HEK293 (cell line): ENCODE measurements at regions not wholly inside any gene's neighbourhood (a gene's known extent, or its start where the extent isn't known, plus 50 kb on each side); places are given as distances from the start of the nearest gene placed in this dataset.

ENCODE experiments used
- CTCF ChIA-PET: fragments of 350-600 bp; formaldehyde crosslinking; extraction: SDS; loops from one replicate; lab custom pipeline; 2021; ENCODE audit warnings: antibody characterized with exemption; lab: Yijun Ruan, JAX
- POLR2A ChIA-PET: fragments of 300-600 bp; formaldehyde crosslinking; extraction: SDS; loops from one replicate; lab custom pipeline; 2020; ENCODE audit warnings: antibody characterized with exemption, inconsistent platforms; lab: Yijun Ruan, JAX
- H3K27ac ChIP-seq: fragments of 200-500 bp; sonication (Bioruptor generic); 2 replicates; pipeline ENCODE4 v1.5.1; 2014; ENCODE audit warnings: low read depth, low read length, control low read depth, inconsistent platforms; ENCODE audit errors: extremely low read depth
- H3K36me3 ChIP-seq, 2 experiments: fragments of 200-500 bp in 1 of 2; sonication (Bioruptor generic) in 1 of 2; 1 replicate in 1 of 2; 2 replicates in 1 of 2; pipeline ENCODE4 v1.5.1; 2014 to 2017; ENCODE audit warnings: inconsistent platforms in 2 of 2, low read length in 2 of 2; ENCODE audit not compliant: control insufficient read depth in 2 of 2, insufficient read depth in 1 of 2
- H3K4me1 ChIP-seq: fragments of 200-500 bp; sonication (Bioruptor generic); 2 replicates; pipeline ENCODE4 v1.5.1; 2014; ENCODE audit warnings: mild to moderate bottlenecking, low read length, inconsistent platforms; ENCODE audit not compliant: control insufficient read depth, insufficient read depth
- H3K4me3 ChIP-seq: 2 replicates; pipeline ENCODE4 v1.5.1; 2011; ENCODE audit warnings: low read depth, mild to moderate bottlenecking, control low read depth, low read length, moderate library complexity
- H3K9me3 ChIP-seq: fragments of 200-500 bp; sonication (Bioruptor generic); 2 replicates; pipeline ENCODE4 v1.5.1; 2014; ENCODE audit warnings: low read depth, low read length, inconsistent platforms; ENCODE audit not compliant: control insufficient read depth, insufficient read depth
- KLF16 ChIP-seq: fragments of 450-650 bp; formaldehyde crosslinking; IDR thresholded peaks from 2 replicates; pipeline ENCODE4 v1.5.1; 2017; ENCODE audit warnings: missing biosample characterization, missing genetic modification characterization
- TCF7L2 ChIP-seq: IDR thresholded peaks from 2 replicates; pipeline ENCODE4 v1.6.1; 2011; ENCODE audit warnings: low read depth, mild to moderate bottlenecking, inconsistent platforms, low read length, moderate library complexity, borderline replicate concordance
- WT1 ChIP-seq: fragments of 450-650 bp; formaldehyde crosslinking; IDR thresholded peaks from 2 replicates; pipeline ENCODE4 v1.5.1; 2016; ENCODE audit warnings: missing biosample characterization, missing genetic modification characterization
- ZIC2 ChIP-seq: fragments of 450-650 bp; formaldehyde crosslinking; IDR thresholded peaks from 2 replicates; pipeline ENCODE4 v1.5.1; 2016; ENCODE audit warnings: missing biosample characterization, missing genetic modification characterization
- ZNF174 ChIP-seq: fragments of 450-650 bp; formaldehyde crosslinking; IDR thresholded peaks from 2 replicates; pipeline ENCODE4 v1.5.0; 2017; ENCODE audit warnings: missing biosample characterization, mild to moderate bottlenecking, missing genetic modification characterization
- ZNF211 ChIP-seq: fragments of 450-650 bp; formaldehyde crosslinking; IDR thresholded peaks from 2 replicates; pipeline ENCODE4 v1.5.1; 2016; ENCODE audit warnings: low read depth, missing biosample characterization, missing genetic modification characterization
- ZNF335 ChIP-seq: fragments of 450-650 bp; formaldehyde crosslinking; conservative IDR thresholded peaks from 2 replicates; pipeline ENCODE4 v1.5.1; 2016; ENCODE audit warnings: missing biosample characterization, missing genetic modification characterization
- ZNF548 ChIP-seq: fragments of 450-650 bp; formaldehyde crosslinking; IDR thresholded peaks from 2 replicates; pipeline ENCODE4 v1.5.1; 2016; ENCODE audit warnings: missing biosample characterization, missing genetic modification characterization
- ZNF555 ChIP-seq: fragments of 450-650 bp; formaldehyde crosslinking; conservative IDR thresholded peaks from 2 replicates; pipeline ENCODE4 v1.5.1; 2017; ENCODE audit warnings: missing biosample characterization, mild to moderate bottlenecking, missing genetic modification characterization, inconsistent platforms
- ZNF664 ChIP-seq: fragments of 450-650 bp; formaldehyde crosslinking; IDR thresholded peaks from 2 replicates; pipeline ENCODE4 v1.5.1; 2016; ENCODE audit warnings: missing biosample characterization, missing genetic modification characterization
- ZNF670 ChIP-seq: fragments of 450-650 bp; formaldehyde crosslinking; IDR thresholded peaks from 2 replicates; pipeline ENCODE4 v1.5.1; 2016; ENCODE audit warnings: missing biosample characterization, missing genetic modification characterization, low read depth
- ZNF707 ChIP-seq: fragments of 450-650 bp; formaldehyde crosslinking; IDR thresholded peaks from 2 replicates; pipeline ENCODE4 v1.5.1; 2016; ENCODE audit warnings: missing biosample characterization, missing genetic modification characterization
- ZNF791 ChIP-seq: fragments of 450-650 bp; formaldehyde crosslinking; IDR thresholded peaks from 2 replicates; pipeline ENCODE4 v1.5.1; 2016; ENCODE audit warnings: missing biosample characterization, missing genetic modification characterization
- ZNF843 ChIP-seq: fragments of 450-650 bp; formaldehyde crosslinking; IDR thresholded peaks from 2 replicates; pipeline ENCODE4 v1.5.1; 2016; ENCODE audit warnings: missing biosample characterization, missing genetic modification characterization
- ZSCAN30 ChIP-seq: fragments of 450-650 bp; IDR thresholded peaks from 2 replicates; pipeline ENCODE4 v1.5.1; 2018; ENCODE audit warnings: missing biosample characterization, mild to moderate bottlenecking, missing genetic modification characterization, moderate library complexity
- TF ChIP-seq, protein P1 (sequence below): fragments of 450-650 bp; formaldehyde crosslinking; IDR thresholded peaks from 2 replicates; pipeline ENCODE4 v1.5.1; 2016; ENCODE audit warnings: missing biosample characterization, missing genetic modification characterization
- TF ChIP-seq, protein P2 (sequence below): fragments of 450-650 bp; formaldehyde crosslinking; IDR thresholded peaks from 2 replicates; pipeline ENCODE4 v1.5.1; 2016; ENCODE audit warnings: missing biosample characterization, missing genetic modification characterization
- TF ChIP-seq, protein P3 (sequence below): fragments of 450-650 bp; formaldehyde crosslinking; IDR thresholded peaks from 2 replicates; pipeline ENCODE4 v1.5.1; 2016; ENCODE audit warnings: missing biosample characterization, missing genetic modification characterization
- TF ChIP-seq, protein P4 (sequence below): fragments of 450-650 bp; formaldehyde crosslinking; IDR thresholded peaks from 2 replicates; pipeline ENCODE4 v1.5.1; 2016; ENCODE audit warnings: missing biosample characterization, missing genetic modification characterization

DNA sequence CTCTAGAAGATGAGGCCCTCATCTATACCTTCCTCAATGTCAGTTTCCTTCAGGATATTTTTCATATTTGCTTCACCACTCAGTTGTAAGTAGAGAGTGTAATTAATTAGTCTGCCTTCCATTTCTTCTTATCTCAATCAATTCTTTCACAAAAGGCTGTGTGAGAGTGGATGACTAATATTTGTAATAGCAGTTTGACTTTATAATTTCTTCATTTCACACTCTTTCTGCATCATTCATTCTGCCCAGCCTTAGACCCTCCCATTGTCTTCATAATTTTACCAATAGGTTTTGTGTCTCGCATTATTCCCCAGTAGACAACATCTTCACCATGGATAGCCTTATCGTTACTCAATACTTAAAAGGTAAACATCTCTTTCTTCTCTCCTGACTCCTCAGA is 1239.3 kb upstream of the MAP3K7 start:
- CTCF ChIA-PET = no interaction called here
- no peak for TF ChIP-seq ZNF211 (tag by site-specific recombination)
- TF ChIP-seq, protein P1, sequence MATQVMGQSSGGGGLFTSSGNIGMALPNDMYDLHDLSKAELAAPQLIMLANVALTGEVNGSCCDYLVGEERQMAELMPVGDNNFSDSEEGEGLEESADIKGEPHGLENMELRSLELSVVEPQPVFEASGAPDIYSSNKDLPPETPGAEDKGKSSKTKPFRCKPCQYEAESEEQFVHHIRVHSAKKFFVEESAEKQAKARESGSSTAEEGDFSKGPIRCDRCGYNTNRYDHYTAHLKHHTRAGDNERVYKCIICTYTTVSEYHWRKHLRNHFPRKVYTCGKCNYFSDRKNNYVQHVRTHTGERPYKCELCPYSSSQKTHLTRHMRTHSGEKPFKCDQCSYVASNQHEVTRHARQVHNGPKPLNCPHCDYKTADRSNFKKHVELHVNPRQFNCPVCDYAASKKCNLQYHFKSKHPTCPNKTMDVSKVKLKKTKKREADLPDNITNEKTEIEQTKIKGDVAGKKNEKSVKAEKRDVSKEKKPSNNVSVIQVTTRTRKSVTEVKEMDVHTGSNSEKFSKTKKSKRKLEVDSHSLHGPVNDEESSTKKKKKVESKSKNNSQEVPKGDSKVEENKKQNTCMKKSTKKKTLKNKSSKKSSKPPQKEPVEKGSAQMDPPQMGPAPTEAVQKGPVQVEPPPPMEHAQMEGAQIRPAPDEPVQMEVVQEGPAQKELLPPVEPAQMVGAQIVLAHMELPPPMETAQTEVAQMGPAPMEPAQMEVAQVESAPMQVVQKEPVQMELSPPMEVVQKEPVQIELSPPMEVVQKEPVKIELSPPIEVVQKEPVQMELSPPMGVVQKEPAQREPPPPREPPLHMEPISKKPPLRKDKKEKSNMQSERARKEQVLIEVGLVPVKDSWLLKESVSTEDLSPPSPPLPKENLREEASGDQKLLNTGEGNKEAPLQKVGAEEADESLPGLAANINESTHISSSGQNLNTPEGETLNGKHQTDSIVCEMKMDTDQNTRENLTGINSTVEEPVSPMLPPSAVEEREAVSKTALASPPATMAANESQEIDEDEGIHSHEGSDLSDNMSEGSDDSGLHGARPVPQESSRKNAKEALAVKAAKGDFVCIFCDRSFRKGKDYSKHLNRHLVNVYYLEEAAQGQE (tag by site-specific recombination) = no peak
- TF ChIP-seq, protein P2, sequence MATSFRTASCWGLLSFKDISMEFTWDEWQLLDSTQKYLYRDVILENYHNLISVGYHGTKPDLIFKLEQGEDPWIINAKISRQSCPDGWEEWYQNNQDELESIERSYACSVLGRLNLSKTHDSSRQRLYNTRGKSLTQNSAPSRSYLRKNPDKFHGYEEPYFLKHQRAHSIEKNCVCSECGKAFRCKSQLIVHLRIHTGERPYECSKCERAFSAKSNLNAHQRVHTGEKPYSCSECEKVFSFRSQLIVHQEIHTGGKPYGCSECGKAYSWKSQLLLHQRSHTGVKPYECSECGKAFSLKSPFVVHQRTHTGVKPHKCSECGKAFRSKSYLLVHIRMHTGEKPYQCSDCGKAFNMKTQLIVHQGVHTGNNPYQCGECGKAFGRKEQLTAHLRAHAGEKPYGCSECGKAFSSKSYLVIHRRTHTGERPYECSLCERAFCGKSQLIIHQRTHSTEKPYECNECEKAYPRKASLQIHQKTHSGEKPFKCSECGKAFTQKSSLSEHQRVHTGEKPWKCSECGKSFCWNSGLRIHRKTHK = no peak
- TF ChIP-seq, protein P3, sequence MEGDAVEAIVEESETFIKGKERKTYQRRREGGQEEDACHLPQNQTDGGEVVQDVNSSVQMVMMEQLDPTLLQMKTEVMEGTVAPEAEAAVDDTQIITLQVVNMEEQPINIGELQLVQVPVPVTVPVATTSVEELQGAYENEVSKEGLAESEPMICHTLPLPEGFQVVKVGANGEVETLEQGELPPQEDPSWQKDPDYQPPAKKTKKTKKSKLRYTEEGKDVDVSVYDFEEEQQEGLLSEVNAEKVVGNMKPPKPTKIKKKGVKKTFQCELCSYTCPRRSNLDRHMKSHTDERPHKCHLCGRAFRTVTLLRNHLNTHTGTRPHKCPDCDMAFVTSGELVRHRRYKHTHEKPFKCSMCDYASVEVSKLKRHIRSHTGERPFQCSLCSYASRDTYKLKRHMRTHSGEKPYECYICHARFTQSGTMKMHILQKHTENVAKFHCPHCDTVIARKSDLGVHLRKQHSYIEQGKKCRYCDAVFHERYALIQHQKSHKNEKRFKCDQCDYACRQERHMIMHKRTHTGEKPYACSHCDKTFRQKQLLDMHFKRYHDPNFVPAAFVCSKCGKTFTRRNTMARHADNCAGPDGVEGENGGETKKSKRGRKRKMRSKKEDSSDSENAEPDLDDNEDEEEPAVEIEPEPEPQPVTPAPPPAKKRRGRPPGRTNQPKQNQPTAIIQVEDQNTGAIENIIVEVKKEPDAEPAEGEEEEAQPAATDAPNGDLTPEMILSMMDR (tag by site-specific recombination) = no peak
- no peak for TF ChIP-seq ZNF335 (tag by site-specific recombination)
- no peak for TF ChIP-seq ZNF707 (tag by site-specific recombination)
- TF ChIP-seq ZNF174 (tag by site-specific recombination) = no peak
- no peak for TF ChIP-seq TCF7L2
- no peak for TF ChIP-seq ZNF843
- no peak for TF ChIP-seq KLF16 (tag by site-specific recombination)
- TF ChIP-seq ZNF664 (tag by site-specific recombination) = no peak
- no peak for TF ChIP-seq WT1
- TF ChIP-seq ZNF548 (tag by site-specific recombination) = no peak
- TF ChIP-seq ZSCAN30 (tag by site-specific recombination) = no peak
- no peak for TF ChIP-seq ZNF555 (tag by site-specific recombination)
- TF ChIP-seq ZIC2 (tag by site-specific recombination) = no peak
- no peak for TF ChIP-seq ZNF670 (tag by site-specific recombination)
- TF ChIP-seq ZNF791 (tag by site-specific recombination) = no peak
- TF ChIP-seq, protein P4, sequence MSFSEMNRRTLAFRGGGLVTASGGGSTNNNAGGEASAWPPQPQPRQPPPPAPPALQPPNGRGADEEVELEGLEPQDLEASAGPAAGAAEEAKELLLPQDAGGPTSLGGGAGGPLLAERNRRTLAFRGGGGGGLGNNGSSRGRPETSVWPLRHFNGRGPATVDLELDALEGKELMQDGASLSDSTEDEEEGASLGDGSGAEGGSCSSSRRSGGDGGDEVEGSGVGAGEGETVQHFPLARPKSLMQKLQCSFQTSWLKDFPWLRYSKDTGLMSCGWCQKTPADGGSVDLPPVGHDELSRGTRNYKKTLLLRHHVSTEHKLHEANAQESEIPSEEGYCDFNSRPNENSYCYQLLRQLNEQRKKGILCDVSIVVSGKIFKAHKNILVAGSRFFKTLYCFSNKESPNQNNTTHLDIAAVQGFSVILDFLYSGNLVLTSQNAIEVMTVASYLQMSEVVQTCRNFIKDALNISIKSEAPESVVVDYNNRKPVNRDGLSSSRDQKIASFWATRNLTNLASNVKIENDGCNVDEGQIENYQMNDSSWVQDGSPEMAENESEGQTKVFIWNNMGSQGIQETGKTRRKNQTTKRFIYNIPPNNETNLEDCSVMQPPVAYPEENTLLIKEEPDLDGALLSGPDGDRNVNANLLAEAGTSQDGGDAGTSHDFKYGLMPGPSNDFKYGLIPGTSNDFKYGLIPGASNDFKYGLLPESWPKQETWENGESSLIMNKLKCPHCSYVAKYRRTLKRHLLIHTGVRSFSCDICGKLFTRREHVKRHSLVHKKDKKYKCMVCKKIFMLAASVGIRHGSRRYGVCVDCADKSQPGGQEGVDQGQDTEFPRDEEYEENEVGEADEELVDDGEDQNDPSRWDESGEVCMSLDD = no peak
- Histone ChIP-seq H3K9me3 (no peaks in the 10 kb centered on the region), H3K4me3 (no peak overlapping the region), H3K4me1 (no peaks in the 10 kb centered on the region), H3K27ac (no peak overlapping the region), H3K36me3 (no peaks in the 10 kb centered on the region)
- POLR2A ChIA-PET = no interaction called here
